GM12878 (cell line): ENCODE measurements at regions not wholly inside any gene's neighbourhood (a gene's known extent, or its start where the extent isn't known, plus 50 kb on each side); places are given as distances from the start of the nearest gene placed in this dataset.

Experiments
- ATAC-seq: fragments of 200-7000 bp; cut with Tn5 transposase; 3 replicates; pipeline ENCODE4 v1.9.1; 2020; ENCODE audit warnings: mild to moderate bottlenecking, moderate library complexity
- BruUV-seq: library from RNA; stranded (reverse); fragments of 400-500 nt; replicated peaks from 2 replicates; lab custom pipeline; 2021; lab: Mats Ljungman, UMichigan
- CTCF ChIA-PET: fragments of 300-600 bp; sonication (Branson Sonifier 250); formaldehyde crosslinking; extraction: SDS; loops from one replicate; lab custom pipeline; 2021; ENCODE audit warnings: inconsistent platforms; lab: Yijun Ruan, JAX
- POLR2A ChIA-PET: fragments of 350-600 bp; formaldehyde crosslinking; extraction: SDS; loops from one replicate; lab custom pipeline; 2021; ENCODE audit warnings: inconsistent platforms; lab: Charles Lee
- RAD21 ChIA-PET: fragments of 300-600 bp; sonication (Branson Sonifier 250); formaldehyde crosslinking; loops from one replicate; lab custom pipeline; 2023; ENCODE audit warnings: antibody characterized with exemption; ENCODE audit not compliant: unreplicated experiment; lab: Charles Lee
- SMC1A ChIA-PET: fragments of 300-600 bp; sonication (Branson Sonifier 250); formaldehyde crosslinking; loops from one replicate; lab custom pipeline; 2023; ENCODE audit not compliant: unreplicated experiment, uncharacterized antibody; lab: Charles Lee
- DNase-seq: peaks from one replicate; pipeline ENCODE4 v3.0.0-alpha.2; 2011; ENCODE audit warnings: low read depth, low spot score
- FAIRE-seq: peaks from 3 replicates; lab custom pipeline; 2011; peaks lifted over from hg19 to GRCh38; lab: Jason Lieb, UNC
- H2AFZ ChIP-seq: 2 replicates; pipeline ENCODE4 v1.6.0; 2011; ENCODE audit warnings: low read depth, low read length, control low read depth; ENCODE audit not compliant: control insufficient read depth
- H3K27ac ChIP-seq: 2 replicates; pipeline ENCODE4 v1.5.1; 2011; ENCODE audit warnings: control low read depth; ENCODE audit not compliant: control insufficient read depth, insufficient read depth
- H3K27me3 ChIP-seq, 2 experiments: replicated peaks in 1 of 2; 2 replicates each; pipeline versions ENCODE4 v1.6.0 to v1.6.1; 2011; ENCODE audit warnings: low read length in 1 of 2; ENCODE audit not compliant: control insufficient read depth in 2 of 2, insufficient read depth in 2 of 2
- H3K36me3 ChIP-seq, 2 experiments: 2 replicates each; pipeline ENCODE4 v1.5.1; 2011; ENCODE audit warnings: low read length in 1 of 2; ENCODE audit not compliant: control insufficient read depth in 2 of 2, insufficient read depth in 2 of 2
- H3K4me1 ChIP-seq: 2 replicates; pipeline ENCODE4 v1.6.1; 2011; ENCODE audit warnings: mild to moderate bottlenecking, low read length, moderate library complexity, mixed read lengths; ENCODE audit not compliant: control insufficient read depth, insufficient read depth
- H3K4me2 ChIP-seq: 2 replicates; pipeline ENCODE4 v1.6.0; 2011; ENCODE audit warnings: control low read depth; ENCODE audit not compliant: control insufficient read depth, insufficient read depth
- H3K4me3 ChIP-seq: fragments of 200-600 bp; sonication (generic); 2 replicates; pipeline ENCODE4 v1.5.1; 2016
- H3K79me2 ChIP-seq: 2 replicates; pipeline ENCODE4 v1.6.0; 2011; ENCODE audit warnings: low read length; ENCODE audit not compliant: control insufficient read depth, insufficient read depth
- H3K9ac ChIP-seq: 2 replicates; pipeline ENCODE4 v1.8.0; 2011; ENCODE audit warnings: low read length, control low read depth, mixed read lengths; ENCODE audit not compliant: control insufficient read depth, insufficient read depth
- H3K9me3 ChIP-seq: replicated peaks from 3 replicates; pipeline ENCODE4 v1.5.1; 2011; ENCODE audit warnings: mild to moderate bottlenecking, low read length; ENCODE audit not compliant: control insufficient read depth, insufficient read depth
- H4K20me1 ChIP-seq: 2 replicates; pipeline ENCODE4 v1.6.0; 2011; ENCODE audit not compliant: control insufficient read depth, insufficient read depth
- BCL11A ChIP-seq: IDR thresholded peaks from 2 replicates; pipeline ENCODE4 v1.6.1; 2011; ENCODE audit warnings: low read depth, low read length
- CBX3 ChIP-seq: fragments of 200-600 bp; sonication (generic); IDR thresholded peaks from 2 replicates; pipeline ENCODE4 v1.6.1; 2016; ENCODE audit warnings: low read depth, borderline replicate concordance
- GATAD2B ChIP-seq: fragments of 450-650 bp; conservative IDR thresholded peaks from 2 replicates; pipeline ENCODE4 v1.6.1; 2017; ENCODE audit warnings: low read depth, mild to moderate bottlenecking, moderate library complexity
- IRF4 ChIP-seq: IDR thresholded peaks from 2 replicates; pipeline ENCODE4 v1.6.1; 2011; ENCODE audit warnings: low read depth, low read length
- JUND ChIP-seq: IDR thresholded peaks from 2 replicates; pipeline ENCODE4 v1.6.1; 2012; ENCODE audit warnings: low read depth, mild to moderate bottlenecking, low read length, improper control_type of control experiment, moderate library complexity
- LARP7 ChIP-seq: fragments of 450-650 bp; IDR thresholded peaks from 2 replicates; pipeline ENCODE4 v1.6.1; 2017; ENCODE audit warnings: mild to moderate bottlenecking
- PML ChIP-seq: IDR thresholded peaks from 2 replicates; pipeline ENCODE4 v1.6.1; 2012; ENCODE audit warnings: low read length, inconsistent platforms
- RUNX3 ChIP-seq: IDR thresholded peaks from 2 replicates; pipeline ENCODE4 v1.6.1; 2012; ENCODE audit warnings: low read length, inconsistent platforms
- SMARCA5 ChIP-seq: fragments of 450-650 bp; IDR thresholded peaks from 2 replicates; pipeline ENCODE4 v1.6.1; 2017; ENCODE audit warnings: mild to moderate bottlenecking
- SREBF1 ChIP-seq: IDR thresholded peaks from 2 replicates; pipeline ENCODE4 v1.6.1; 2012; ENCODE audit warnings: mild to moderate bottlenecking, low read length
- SRF ChIP-seq, 2 experiments: IDR thresholded peaks; 2 replicates each; pipeline ENCODE4 v1.6.1; 2011; ENCODE audit warnings: low read depth in 2 of 2, low read length in 2 of 2, mild to moderate bottlenecking in 1 of 2, moderate library complexity in 1 of 2
- ZZZ3 ChIP-seq: IDR thresholded peaks from 2 replicates; pipeline ENCODE4 v1.6.1; 2011; ENCODE audit warnings: low read depth; ENCODE audit not compliant: control insufficient read depth, insufficient read length
- WGBS: methylation state at CpG from one replicate; pipeline ENCODE4 v1.1.6; 2016; ENCODE audit warnings: low lambda C conversion rate; ENCODE audit not compliant: insufficient replicate concordance, insufficient coverage; ENCODE audit errors: missing lambda C conversion rate; 5-methylcytosine and 5-hydroxymethylcytosine counted together
- in situ Hi-C: fragments of 300-500 bp; cut with MboI; formaldehyde crosslinking; loops from 9 replicates; pipeline ENCODE4 v1.14.3; 2018; ENCODE audit warnings: mixed read lengths
- intact Hi-C: fragments of 100-400 bp; cut with micrococcal nuclease; formaldehyde crosslinking; loops from one replicate; pipeline ENCODE4 v1.14.2; 2022; ENCODE audit not compliant: unreplicated experiment
- TF ChIP-seq, protein P1 (sequence below): fragments of 450-650 bp; formaldehyde crosslinking; IDR thresholded peaks from 2 replicates; pipeline ENCODE4 v1.4.0; 2020; ENCODE audit warnings: mild to moderate bottlenecking, moderate library complexity
- TF ChIP-seq, protein P2 (sequence below): IDR thresholded peaks from 2 replicates; pipeline ENCODE4 v1.6.1; 2011; ENCODE audit warnings: low read depth, mild to moderate bottlenecking, low read length, moderate library complexity, borderline replicate concordance; ENCODE audit errors: extremely low read depth
- TF ChIP-seq, protein P3 (sequence below): fragments of 150-350 bp; IDR thresholded peaks from 2 replicates; pipeline ENCODE4 v1.6.1; 2014; ENCODE audit warnings: mild to moderate bottlenecking, low read depth, low read length

DNA sequence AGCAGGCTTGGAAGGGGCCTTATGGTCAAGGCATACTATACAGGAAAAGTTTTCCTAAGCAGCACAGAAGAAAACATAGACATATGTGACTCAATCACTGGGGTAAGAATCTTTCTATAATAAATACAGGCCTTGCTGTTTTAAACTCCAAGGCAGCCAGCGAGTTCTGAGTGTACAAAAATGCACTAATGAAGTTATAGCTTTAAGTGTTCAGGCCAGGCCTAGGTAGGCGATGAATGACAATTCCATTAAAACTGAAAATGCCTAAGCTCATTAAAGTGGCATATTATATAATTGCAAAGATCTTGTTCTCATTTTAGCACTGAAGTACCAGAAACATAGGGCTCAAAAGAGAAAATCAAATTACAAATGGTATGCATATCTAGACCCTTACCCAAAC, 716.4 kb upstream of the HS3ST1 start:
- Histone ChIP-seq H3K27me3 (no peaks in the 10 kb centered on the region), H2AFZ (no peak overlapping the region), H4K20me1 (no peaks in the 10 kb centered on the region), H3K27ac (no peak overlapping the region), H3K79me2 (no peaks in the 10 kb centered on the region), H3K4me3 (no peak overlapping the region), H3K9ac (no peak overlapping the region), H3K4me1 (no peaks in the 10 kb centered on the region), H3K9me3 (no peaks in the 10 kb centered on the region), H3K4me2 (no peak overlapping the region), H3K36me3 (no peaks in the 10 kb centered on the region)
- BruUV-seq: no TSS peak
- POLR2A ChIA-PET: no interaction called here
- in situ Hi-C loops: no loop called here
- WGBS: 0% methylated on average over 2 of the region's 2 CpGs
- FAIRE-seq: no peak
- intact Hi-C loops: no loop called here
- CTCF ChIA-PET: no interaction called here
- SMC1A ChIA-PET: interaction anchor here (1.0 kb wide), 1 partner anchor 8 kb away, joined by 4 read pairs; no protein-coding TSS in a partner anchor
- no peak for DNase-seq
- TF ChIP-seq SMARCA5: no peak
- no peak for TF ChIP-seq SRF (IDR thresholded peaks at IDR 0.05; ENCODE audit: low read depth in 2 of 2, low read length in 2 of 2)
- TF ChIP-seq GATAD2B: no peak
- TF ChIP-seq CBX3: no peak
- TF ChIP-seq, protein P1, sequence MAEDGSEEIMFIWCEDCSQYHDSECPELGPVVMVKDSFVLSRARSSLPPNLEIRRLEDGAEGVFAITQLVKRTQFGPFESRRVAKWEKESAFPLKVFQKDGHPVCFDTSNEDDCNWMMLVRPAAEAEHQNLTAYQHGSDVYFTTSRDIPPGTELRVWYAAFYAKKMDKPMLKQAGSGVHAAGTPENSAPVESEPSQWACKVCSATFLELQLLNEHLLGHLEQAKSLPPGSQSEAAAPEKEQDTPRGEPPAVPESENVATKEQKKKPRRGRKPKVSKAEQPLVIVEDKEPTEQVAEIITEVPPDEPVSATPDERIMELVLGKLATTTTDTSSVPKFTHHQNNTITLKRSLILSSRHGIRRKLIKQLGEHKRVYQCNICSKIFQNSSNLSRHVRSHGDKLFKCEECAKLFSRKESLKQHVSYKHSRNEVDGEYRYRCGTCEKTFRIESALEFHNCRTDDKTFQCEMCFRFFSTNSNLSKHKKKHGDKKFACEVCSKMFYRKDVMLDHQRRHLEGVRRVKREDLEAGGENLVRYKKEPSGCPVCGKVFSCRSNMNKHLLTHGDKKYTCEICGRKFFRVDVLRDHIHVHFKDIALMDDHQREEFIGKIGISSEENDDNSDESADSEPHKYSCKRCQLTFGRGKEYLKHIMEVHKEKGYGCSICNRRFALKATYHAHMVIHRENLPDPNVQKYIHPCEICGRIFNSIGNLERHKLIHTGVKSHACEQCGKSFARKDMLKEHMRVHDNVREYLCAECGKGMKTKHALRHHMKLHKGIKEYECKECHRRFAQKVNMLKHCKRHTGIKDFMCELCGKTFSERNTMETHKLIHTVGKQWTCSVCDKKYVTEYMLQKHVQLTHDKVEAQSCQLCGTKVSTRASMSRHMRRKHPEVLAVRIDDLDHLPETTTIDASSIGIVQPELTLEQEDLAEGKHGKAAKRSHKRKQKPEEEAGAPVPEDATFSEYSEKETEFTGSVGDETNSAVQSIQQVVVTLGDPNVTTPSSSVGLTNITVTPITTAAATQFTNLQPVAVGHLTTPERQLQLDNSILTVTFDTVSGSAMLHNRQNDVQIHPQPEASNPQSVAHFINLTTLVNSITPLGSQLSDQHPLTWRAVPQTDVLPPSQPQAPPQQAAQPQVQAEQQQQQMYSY (CRISPR knock-in tag): no peak
- TF ChIP-seq JUND: no peak
- no peak for TF ChIP-seq RUNX3
- TF ChIP-seq, protein P2, sequence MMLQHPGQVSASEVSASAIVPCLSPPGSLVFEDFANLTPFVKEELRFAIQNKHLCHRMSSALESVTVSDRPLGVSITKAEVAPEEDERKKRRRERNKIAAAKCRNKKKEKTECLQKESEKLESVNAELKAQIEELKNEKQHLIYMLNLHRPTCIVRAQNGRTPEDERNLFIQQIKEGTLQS: no peak
- no peak for TF ChIP-seq LARP7
- no peak for TF ChIP-seq PML
- no peak for TF ChIP-seq ZZZ3
- no peak for TF ChIP-seq IRF4
- TF ChIP-seq BCL11A: no peak
- TF ChIP-seq, protein P3, sequence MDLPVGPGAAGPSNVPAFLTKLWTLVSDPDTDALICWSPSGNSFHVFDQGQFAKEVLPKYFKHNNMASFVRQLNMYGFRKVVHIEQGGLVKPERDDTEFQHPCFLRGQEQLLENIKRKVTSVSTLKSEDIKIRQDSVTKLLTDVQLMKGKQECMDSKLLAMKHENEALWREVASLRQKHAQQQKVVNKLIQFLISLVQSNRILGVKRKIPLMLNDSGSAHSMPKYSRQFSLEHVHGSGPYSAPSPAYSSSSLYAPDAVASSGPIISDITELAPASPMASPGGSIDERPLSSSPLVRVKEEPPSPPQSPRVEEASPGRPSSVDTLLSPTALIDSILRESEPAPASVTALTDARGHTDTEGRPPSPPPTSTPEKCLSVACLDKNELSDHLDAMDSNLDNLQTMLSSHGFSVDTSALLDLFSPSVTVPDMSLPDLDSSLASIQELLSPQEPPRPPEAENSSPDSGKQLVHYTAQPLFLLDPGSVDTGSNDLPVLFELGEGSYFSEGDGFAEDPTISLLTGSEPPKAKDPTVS: no peak
- no peak for TF ChIP-seq SREBF1
- RAD21 ChIA-PET: no interaction called here
- ATAC-seq: no peak
